ENCODE measurements at regions not wholly inside any gene's neighbourhood (a gene's known extent, or its start where the extent isn't known, plus 50 kb on each side); places are given as distances from the start of the nearest gene placed in this dataset.
"Not testable (repeated sequence)": the region's sequence is repeated elsewhere in the genome, so short reads cannot be mapped to it uniquely, and the experiment has no call there.

DNA sequence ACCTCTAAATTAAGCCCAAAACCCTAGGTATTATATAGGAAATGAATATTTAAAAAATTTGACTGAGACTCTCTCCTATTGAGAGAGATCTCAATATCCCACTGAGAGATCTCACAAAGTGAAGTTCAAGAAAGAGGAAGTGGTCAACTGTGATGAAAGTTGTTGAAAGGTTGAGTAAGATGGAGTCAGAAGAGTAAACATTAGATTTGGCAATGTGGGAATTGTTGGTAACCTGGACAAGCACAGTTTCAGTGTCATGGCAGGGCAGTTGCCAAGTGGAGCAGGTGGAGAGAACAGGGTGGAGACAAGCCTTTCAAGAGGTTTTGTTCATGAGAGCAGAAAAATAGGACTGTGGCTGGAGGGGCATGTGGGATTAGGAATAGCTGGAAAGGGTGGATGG lies 747.9 kb downstream of the EPHA7 start:
- TF ChIP-seq, protein P1, sequence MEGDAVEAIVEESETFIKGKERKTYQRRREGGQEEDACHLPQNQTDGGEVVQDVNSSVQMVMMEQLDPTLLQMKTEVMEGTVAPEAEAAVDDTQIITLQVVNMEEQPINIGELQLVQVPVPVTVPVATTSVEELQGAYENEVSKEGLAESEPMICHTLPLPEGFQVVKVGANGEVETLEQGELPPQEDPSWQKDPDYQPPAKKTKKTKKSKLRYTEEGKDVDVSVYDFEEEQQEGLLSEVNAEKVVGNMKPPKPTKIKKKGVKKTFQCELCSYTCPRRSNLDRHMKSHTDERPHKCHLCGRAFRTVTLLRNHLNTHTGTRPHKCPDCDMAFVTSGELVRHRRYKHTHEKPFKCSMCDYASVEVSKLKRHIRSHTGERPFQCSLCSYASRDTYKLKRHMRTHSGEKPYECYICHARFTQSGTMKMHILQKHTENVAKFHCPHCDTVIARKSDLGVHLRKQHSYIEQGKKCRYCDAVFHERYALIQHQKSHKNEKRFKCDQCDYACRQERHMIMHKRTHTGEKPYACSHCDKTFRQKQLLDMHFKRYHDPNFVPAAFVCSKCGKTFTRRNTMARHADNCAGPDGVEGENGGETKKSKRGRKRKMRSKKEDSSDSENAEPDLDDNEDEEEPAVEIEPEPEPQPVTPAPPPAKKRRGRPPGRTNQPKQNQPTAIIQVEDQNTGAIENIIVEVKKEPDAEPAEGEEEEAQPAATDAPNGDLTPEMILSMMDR (conservative IDR thresholded peaks at IDR 0.05), result not testable (repeated sequence)
- TF ChIP-seq EZH2 (IDR thresholded peaks at IDR 0.05; ENCODE audit: low read depth), result not testable (repeated sequence)
